Epithelial cell of prostate (primary cell): ENCODE measurements at regions not wholly inside any gene's neighbourhood (a gene's known extent, or its start where the extent isn't known, plus 50 kb on each side); places are given as distances from the start of the nearest gene placed in this dataset.

Experiments used
- DNase-seq: peaks from one replicate; pipeline ENCODE4 v3.0.0-alpha.2; 2011; ENCODE audit warnings: low read depth, low spot score
- H3K27ac ChIP-seq: fragments of 450-650 bp; 2 replicates; pipeline ENCODE4 v1.5.1; 2017; ENCODE audit warnings: mild to moderate bottlenecking

DNA sequence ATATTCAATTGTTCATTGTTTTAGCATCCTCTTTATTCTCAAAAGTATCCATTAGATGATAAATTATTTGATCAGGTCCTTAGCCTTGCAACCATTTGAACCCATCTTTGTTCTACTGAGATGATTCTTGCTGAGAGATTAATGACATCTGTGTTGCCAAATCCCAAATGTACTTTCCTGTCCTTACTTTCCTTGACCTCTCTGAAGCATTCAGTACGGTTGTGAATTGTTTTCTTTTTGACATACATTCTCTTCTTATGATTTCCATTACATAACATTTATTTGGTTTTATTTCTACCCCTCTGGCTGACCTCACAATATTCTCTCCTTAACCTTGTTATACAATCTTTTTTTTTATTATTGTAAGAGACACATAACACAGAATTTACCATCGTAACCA is 1058.6 kb upstream of the CNTNAP5 start:
- DNase-seq = no peak
- H3K27ac ChIP-seq = no peak overlapping the region

DNA sequence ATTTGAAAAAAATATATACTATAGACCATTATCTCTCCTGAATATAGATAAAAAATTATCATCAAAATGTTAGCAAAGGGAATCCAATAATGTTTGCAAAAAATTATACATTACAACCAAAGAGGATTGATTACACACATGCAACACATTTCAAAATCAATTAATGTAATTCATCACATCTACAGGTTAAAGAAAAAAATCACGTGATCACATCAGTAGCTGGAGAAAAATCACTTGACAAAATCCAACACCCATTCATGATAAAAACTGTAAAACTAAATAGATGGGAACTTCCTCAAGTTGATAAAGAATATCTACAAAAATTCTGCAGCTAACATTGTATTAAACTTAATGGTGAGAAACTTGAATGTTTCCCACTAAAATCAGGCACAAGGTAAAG is 1047.5 kb upstream of the CNTNAP5 start:
- no peak for DNase-seq
- H3K27ac ChIP-seq = no peak overlapping the region

DNA sequence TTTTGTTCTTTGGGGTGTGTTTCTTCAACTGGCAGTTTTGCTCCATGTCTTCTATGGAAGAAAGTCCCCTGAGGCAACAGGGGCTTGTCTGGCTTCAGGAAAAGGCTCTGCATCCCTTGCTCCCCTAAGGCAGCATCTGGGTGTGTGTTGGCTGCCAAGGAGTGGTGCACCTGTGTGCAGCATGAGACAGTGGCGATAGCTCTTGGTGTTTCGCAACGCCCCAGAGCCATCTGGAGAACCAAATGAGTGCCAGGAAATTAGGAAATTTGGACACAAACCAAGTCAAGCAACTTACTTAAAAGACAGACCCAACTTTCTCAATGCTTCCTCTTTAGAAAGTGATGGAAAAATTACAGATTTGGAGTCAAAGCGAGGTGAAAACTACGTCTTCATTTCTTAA is 1044.4 kb upstream of the CNTNAP5 start:
- no peak overlapping the region for H3K27ac ChIP-seq
- DNase-seq = no peak

DNA sequence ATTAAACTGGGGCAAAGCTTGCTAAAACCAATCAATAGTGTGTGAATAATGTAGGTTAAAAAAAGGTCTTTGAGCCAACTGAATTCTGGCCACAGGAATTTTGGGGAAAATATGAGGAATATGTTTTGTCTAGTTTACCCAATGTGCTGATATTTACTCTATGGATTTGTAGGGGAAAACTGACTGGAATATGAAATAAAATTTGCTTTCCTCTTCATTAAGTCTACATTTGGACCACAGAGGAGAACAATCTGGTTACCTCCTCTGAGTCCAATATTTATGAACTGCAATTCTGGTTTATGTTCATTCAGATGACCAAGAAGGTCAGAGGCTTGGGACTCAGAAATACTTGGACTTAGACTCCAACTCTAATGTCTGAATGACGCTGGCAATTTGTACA is 1042.2 kb upstream of the CNTNAP5 start:
- no peak overlapping the region for H3K27ac ChIP-seq
- DNase-seq = no peak

DNA sequence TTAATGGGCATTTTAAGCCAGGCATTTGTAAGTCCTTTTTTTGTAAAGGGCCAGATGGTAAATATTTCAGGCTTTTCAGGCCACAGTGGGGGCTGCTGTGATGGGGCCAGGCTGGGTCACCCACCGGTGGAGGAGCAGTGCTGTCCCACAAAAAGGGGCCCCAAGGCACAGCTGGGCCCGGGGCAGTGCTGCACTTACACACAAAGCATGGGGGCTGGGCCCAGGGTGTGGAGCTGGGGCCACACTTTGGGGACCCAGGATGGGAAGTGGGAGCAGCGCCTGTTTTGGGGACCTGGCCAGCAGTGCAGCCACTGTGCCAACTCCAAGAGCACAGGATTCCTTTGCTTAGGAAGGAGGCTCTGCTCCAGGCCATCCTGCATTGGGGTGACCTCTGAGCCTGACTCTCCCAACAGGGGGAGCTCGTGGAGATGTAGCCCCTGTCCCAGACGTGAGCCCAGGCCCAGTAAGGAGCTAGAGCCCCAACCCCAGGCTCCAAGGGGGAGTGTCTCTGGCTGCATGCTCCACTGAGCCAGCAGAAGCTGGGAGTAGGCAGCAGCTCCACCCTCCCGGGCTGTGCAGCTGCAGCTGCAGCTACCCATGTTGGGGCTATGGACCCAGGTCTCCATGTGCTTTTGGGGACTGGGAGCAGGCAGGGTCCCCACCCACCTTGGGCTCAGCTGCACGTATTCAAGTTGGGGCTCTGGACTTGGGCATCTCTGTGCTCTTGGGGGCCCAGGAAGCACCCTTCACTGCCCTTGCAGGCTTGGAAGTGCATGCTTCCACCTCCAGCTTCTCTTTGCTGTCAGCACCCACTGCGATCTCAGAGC is 1036.5 kb upstream of the CNTNAP5 start:
- H3K27ac ChIP-seq = no peak overlapping the region
- DNase-seq = no peak

DNA sequence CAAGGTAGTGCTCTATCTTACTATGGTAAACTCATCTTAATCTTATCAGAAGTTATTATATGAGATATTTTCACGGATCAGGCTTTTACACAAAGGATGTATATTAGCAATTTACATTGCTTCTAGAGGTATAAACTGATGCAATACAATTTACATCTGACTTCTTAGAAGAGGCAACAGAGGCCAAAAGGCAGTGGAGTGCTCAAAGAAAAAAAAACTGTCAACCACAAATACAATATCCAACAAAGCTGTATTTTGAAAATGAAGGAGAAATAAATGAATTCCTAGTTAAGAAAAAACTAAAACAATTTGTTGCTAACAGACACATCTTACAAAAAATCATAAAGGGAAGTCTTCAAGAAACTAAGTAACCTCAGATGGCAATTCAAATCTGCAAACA is 1031.5 kb upstream of the CNTNAP5 start:
- H3K27ac ChIP-seq = no peak overlapping the region
- DNase-seq = no peak

DNA sequence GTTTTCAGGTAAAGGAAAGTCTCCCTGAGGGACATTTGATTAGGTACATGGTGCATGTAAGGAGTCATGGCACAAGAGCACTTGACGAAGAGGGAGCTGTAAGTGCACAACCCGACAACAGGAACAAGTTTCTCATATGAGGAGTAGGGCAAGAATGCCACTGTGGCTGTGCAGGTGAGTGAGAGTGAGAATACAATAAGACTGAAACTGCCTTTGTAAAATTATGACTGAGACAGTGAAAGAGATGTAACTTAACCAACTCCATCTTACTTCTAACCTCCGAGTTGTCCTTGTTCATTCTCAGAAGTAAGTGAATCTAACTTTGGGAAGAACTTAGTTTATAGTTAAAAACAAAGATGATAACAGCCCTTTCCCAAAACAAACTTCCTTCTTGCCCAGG is 1025.8 kb upstream of the CNTNAP5 start:
- DNase-seq = no peak
- no peak overlapping the region for H3K27ac ChIP-seq

DNA sequence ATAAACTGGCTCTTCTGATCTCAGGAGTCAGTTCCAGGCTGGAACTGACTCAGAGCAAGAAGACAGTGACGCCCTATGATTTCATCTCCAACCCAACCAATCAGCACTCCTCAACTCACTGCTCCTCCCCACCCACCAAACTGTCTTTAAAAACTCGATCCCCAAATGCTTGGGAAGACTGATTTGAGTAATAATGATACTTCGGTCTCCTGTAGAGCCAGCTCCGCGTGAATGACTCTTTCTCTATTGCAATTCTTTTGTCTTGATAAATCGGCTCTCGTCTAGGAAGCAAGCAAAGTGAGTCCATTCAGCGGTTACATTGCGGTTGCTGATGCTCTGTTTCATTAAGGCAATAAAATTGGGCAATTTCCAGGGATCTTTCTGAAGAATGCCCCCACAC is 1025.3 kb upstream of the CNTNAP5 start:
- no peak overlapping the region for H3K27ac ChIP-seq
- no peak for DNase-seq

DNA sequence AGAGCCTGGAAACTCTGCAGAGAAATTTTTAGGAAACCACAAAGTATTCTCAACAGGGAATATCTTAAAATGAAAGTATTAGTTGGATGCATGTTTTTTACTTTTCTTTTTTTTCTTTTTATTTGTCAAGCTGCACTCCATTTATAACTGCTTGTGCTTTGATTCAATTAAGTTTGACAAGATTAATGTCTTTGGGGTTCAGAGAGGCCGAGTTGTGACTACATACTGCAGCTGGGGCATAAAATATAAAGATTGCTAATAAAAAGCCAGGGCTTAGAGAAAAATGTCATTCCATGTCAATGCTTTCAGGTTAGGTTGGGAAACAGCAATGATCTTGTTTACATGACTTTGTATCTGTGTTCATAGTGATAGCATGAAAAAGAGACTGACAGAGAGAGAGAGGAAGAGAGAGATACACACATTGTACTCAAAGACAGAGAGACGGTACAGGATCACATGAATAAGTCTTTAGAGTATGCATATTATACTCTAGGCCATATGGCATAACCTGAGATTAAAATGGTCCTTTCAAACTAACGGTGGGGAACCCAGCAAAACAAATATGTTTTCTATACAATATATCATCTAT is 1022.3 kb upstream of the CNTNAP5 start:
- no peak for DNase-seq
- H3K27ac ChIP-seq = no peak overlapping the region

DNA sequence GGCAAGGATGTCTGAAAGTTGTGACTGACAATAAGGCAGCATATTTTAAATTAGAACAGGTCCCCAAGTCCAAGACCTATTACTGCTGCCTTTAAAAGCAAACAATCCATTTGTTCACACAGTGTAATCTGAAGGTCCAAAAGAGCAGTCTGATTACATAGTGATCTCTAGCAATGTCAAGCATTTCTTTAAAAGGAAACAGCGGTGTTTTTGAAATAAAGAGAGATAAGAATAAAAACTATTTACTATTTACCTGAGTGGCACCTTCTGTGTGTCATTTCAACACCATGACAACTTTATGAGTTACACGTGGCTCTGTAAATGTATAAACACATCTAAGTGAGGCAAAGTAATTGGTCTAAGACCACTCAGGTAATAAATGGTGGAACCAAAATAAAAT is 1009.9 kb upstream of the CNTNAP5 start:
- no peak for DNase-seq
- no peak overlapping the region for H3K27ac ChIP-seq

DNA sequence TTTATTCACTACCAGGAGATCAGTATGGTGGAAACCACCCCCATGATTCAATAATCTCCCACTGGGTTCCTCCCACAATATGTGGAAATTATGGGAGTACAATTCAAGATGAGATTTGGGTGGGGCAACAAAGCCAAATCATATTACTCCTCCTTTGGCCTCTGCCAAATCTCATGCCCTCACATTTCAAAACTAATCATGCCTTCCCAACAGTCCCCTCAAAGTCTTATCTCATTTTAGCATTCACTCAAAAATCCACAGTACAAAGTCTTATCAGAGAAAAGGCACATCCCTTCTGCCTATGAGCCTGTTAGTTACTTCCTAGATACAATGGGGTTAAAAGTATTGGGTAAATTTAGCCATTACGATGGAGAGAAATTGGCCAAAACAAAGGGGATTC is 989.5 kb upstream of the CNTNAP5 start:
- H3K27ac ChIP-seq = no peak overlapping the region
- no peak for DNase-seq

DNA sequence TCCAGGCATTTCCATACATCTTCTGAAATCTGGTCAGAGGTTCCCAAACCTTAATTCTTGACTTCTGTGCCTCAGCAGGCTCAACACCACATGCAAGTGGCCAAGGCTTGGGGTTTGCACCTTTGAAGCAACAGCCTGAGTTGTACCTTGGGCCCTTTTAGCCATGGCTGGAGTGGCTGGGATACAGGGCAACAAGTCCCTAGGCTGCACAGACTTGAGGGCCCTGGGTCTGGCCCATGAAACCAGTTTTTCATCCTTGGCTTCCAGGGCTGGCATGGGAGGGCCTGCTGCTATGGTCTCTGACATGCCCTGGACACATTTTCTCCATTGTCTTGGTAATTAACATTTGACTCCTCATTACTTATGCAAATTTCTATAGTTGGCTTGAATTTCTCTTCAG is 988.8 kb upstream of the CNTNAP5 start:
- no peak overlapping the region for H3K27ac ChIP-seq
- no peak for DNase-seq

DNA sequence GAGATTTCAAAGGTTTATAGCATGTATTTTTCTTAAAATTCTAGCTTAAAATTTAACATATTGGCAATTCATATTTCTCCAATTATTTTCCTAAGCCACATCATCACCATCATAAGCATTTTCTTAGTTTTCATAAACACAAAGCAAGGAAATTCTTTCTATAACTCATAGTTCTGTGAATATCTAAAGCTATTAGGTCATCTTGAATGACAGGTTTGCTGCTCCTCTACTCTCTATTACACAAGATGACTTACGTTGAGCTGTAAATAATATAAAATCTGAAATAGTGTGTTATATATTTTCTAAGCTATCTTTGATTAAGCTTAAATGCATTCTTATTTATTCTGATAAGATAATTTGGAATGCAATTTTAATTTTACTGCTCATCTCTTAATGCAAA is 984.6 kb upstream of the CNTNAP5 start:
- DNase-seq = no peak

DNA sequence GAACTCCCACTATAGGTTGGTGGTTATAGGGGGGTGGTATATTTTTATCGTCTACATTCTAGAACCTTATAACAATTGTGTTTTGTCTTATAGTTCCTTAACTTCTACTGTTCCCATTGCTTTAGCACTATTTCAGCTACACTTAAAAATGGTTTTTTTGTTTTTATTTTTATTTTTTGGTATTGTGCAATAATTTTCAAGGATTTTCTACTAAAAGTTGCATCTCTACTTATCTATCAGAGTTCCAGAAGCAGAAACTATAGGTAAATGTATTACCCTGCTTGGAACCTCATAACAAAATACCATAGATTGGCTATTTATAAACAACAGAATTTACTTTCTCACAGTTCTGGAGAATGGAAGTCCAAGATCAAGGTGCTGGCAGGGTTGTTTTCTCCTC is 981.6 kb upstream of the CNTNAP5 start:
- no peak overlapping the region for H3K27ac ChIP-seq
- no peak for DNase-seq

More for the DNA sequence above, 984.6 kb upstream of the CNTNAP5 start:
- no peak overlapping the region for H3K27ac ChIP-seq

DNA sequence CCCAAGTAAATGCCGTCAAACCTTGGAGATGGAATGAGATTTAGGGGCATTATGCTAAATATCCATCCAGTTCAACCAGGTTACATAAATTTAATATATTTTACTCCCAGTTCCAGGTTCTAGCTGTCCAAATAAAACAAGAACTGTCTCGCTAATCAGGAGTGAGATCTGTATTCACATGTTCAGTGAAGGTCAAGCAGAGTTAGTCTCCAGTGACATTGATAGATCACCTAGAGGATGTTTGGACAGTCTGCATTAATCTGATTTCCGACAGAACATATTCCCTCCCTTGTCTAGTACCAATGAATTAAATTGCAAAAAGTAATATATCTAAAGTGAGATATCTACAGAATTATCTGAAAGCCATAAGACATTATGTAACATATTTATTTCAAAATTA is 979.4 kb upstream of the CNTNAP5 start:
- DNase-seq = no peak
- no peak overlapping the region for H3K27ac ChIP-seq

DNA sequence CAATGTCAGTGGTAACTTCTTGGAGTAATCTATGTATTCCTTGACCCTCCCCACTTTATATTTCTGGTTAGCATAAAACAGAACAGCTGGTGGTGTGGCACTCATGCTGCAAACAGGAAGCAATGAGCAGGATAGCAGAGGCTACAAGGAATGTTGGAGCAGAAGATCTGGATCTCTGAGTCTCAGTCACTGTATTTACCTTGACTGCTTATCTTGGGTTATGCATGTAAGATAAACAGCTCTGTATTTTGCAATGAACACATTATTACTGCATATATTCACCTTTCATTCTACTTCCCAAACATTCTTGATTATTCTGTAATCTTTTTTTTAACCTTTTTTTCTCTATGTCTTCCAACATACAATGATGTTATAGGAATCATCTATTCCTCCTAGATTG is 977.9 kb upstream of the CNTNAP5 start:
- H3K27ac ChIP-seq = no peak overlapping the region
- no peak for DNase-seq

DNA sequence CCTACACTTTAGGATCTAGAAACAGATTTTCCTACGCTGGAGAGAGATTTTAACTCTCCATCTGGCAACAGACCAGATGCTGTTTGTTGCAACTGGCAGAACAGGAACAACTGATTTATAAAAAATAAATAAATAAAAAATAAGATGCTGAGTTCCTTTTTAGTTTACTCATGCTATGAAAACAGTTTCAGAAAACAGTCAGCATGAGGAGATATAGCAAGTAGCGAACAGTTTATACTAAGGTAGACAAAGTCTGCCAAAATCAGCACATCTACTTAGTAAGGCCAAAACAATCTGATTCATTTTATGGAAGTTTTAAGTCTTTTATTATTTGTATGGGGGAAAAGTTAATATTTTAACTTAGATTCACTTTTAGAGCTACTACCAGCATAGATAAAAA is 974.0 kb upstream of the CNTNAP5 start:
- H3K27ac ChIP-seq = no peak overlapping the region
- DNase-seq = no peak

DNA sequence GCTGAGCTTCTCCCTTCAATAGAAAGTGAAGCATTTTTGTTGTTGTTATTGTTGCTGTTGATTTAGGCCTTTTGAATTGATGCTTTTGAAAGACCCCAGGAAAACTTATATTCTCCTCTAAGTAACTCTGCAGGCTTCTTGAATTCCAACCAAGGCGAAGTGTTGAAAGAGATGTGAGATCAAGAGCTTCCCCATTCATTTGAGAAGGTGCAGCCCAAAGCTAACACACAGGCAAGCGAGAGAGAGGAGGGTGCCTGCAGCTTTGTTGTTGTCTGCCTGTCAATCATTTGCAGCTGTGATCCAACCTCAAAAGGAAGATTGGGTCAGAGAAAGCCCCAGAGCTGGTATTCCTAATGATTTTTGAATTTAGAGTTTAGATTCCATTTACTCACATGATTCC is 963.6 kb upstream of the CNTNAP5 start:
- no peak for DNase-seq
- H3K27ac ChIP-seq = no peak overlapping the region

DNA sequence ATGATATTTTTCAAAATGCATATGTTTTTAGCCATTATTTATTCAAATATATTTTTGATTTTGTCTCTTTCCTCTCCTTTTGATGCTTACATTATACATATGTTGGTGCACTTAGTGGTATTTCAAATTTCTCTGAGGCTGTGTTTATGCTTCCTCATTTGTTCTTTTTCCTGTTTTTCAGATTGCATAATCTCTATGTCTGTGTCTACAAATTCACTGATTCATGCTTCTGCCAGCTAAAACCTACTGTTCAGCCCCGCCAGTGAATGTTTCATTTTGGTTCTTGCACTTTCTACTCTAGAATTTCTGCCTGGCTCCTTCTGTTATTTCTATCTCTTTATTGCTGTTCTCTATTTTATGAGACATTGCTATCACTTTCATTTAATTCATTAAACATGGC is 951.7 kb upstream of the CNTNAP5 start:
- DNase-seq = no peak
- H3K27ac ChIP-seq = no peak overlapping the region

DNA sequence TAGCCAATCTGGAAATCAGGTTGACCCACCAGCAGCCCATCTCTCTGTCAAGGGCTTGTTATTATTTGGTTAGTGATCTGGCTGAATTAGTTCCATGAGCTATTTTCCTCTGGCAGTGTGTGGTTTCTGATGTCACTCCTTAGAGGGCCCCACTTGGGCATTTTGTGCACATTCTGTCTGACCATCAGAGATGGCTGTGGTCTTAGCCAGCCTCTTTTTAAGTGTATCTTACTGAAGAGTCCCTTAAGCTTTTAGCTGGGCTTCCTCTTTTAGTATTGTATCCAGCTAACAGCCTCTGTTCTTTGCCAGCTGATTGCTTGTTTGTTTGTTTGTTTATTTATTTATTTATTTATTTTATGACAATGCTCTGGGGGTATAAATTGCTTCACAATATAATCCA is 951.1 kb upstream of the CNTNAP5 start:
- DNase-seq = no peak
- H3K27ac ChIP-seq = no peak overlapping the region

DNA sequence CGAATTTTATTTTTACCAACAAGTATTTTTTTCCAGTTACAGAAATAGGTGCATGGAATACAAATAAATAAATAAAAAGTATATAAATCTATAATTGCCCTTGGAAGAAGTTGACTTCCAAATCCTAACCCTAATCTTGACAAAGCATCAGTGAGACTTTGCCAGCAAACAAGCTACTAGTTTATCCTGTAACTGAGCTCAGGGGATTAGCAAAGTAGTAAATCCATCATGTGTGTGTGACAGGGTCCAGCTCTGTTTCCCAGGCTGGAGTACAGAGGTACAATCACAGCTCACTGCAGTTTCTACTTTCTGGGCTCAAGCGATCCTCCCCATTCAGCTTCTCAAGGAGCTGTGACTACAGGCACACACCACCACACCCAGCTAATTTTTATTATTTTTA is 948.0 kb upstream of the CNTNAP5 start:
- no peak overlapping the region for H3K27ac ChIP-seq
- no peak for DNase-seq

DNA sequence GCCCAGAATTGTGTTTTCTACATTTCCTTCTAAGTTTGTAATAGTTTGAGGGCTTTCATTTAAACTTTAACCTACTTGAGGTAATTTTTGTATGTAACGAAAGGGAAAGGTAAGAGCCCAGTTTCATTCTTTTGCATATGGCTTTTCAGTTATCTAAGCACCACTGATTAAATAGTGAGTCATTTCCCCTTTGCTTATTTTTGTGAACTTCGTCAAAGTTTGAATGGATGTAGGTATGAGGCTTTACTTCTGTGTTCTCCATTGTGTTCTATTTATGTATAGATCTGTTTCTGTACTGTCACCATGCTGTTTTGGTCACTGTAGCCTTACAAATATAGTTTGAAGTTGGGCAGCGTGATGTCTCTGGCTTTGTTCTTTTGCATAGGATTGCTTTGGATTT is 944.8 kb upstream of the CNTNAP5 start:
- no peak overlapping the region for H3K27ac ChIP-seq
- DNase-seq = no peak
